ENCODE measurements at regions not wholly inside any gene's neighbourhood (a gene's known extent, or its start where the extent isn't known, plus 50 kb on each side); places are given as distances from the start of the nearest gene placed in this dataset.
"Not testable (repeated sequence)": the region's sequence is repeated elsewhere in the genome, so short reads cannot be mapped to it uniquely, and the experiment has no call there.

GRCh38 chr11:44471603-44472002 lies 93.9 kb upstream of the CD82 start:
- no peak for TF ChIP-seq CTCF (IDR thresholded peaks at IDR 0.05; ENCODE audit: insufficient read depth, low read depth, low read length, missing control alignments)

GRCh38 chr11:44472916-44473315 lies 92.5 kb upstream of the CD82 start:
- no peak for DNase-seq (ENCODE audit: low read depth)
- no peak for TF ChIP-seq CTCF (IDR thresholded peaks at IDR 0.05; ENCODE audit: insufficient read depth, low read depth, low read length, missing control alignments)
- H3K4me3 ChIP-seq (ENCODE audit: low read length), result no peak overlapping the region

More at GRCh38 chr11:44471603-44472002, 93.9 kb upstream of the CD82 start:
- no peak for DNase-seq (ENCODE audit: low read depth)
- H3K4me3 ChIP-seq (ENCODE audit: low read length), result no peak overlapping the region

- TF ChIP-seq CTCF (IDR thresholded peaks at IDR 0.05; ENCODE audit: insufficient read depth, low read depth, low read length, missing control alignments), result no peak
- H3K4me3 ChIP-seq (ENCODE audit: low read length), result no peak overlapping the region
- no peak for DNase-seq (ENCODE audit: low read depth)
Measured at GRCh38 chr11:44474702-44475101, 90.8 kb upstream of the CD82 start.

- no peak for DNase-seq (ENCODE audit: low read depth)
- no peak for TF ChIP-seq CTCF (IDR thresholded peaks at IDR 0.05; ENCODE audit: insufficient read depth, low read depth, low read length, missing control alignments)
- H3K4me3 ChIP-seq (ENCODE audit: low read length), result no peak overlapping the region
Measured at GRCh38 chr11:44475114-44475686, 90.3 kb upstream of the CD82 start.

GRCh38 chr11:44482338-44482737 lies 83.1 kb upstream of the CD82 start:
- not testable (repeated sequence) for H3K4me3 ChIP-seq (ENCODE audit: low read length); DNase-seq (ENCODE audit: low read depth)

- DNase-seq (ENCODE audit: low read depth), result peak; percentile 17
- H3K4me3 ChIP-seq (ENCODE audit: low read length), result no peak overlapping the region
- peak; percentile 22 for TF ChIP-seq CTCF (IDR thresholded peaks at IDR 0.05; ENCODE audit: insufficient read depth, low read depth, low read length, missing control alignments)
Measured at GRCh38 chr11:44483919-44484610, 81.4 kb upstream of the CD82 start.

GRCh38 chr11:44488165-44488965 lies 77.1 kb upstream of the CD82 start:
- H3K4me3 ChIP-seq (ENCODE audit: low read length), result no peak overlapping the region
- peak; percentile 22 for DNase-seq (ENCODE audit: low read depth)
- no peak for TF ChIP-seq CTCF (IDR thresholded peaks at IDR 0.05; ENCODE audit: insufficient read depth, low read depth, low read length, missing control alignments)

All from epithelial cell of esophagus (primary cell).